SK-N-SH (cell line): ENCODE measurements at regions not wholly inside any gene's neighbourhood (a gene's known extent, or its start where the extent isn't known, plus 50 kb on each side); places are given as distances from the start of the nearest gene placed in this dataset.
A peak's percentile ranks its signal among the peaks of the same experiment; 100 is the strongest.

Experiments
- CTCF ChIA-PET: fragments of 300-600, 350-600 bp; formaldehyde crosslinking; extraction: SDS; loops from one replicate; lab custom pipeline; 2021; lab: Yijun Ruan, JAX
- POLR2A ChIA-PET: fragments of 350-600 bp; sonication (Branson Sonifier 250); formaldehyde crosslinking; extraction: SDS; loops from one replicate; lab custom pipeline; 2020; ENCODE audit warnings: antibody characterized with exemption, inconsistent platforms; lab: Yijun Ruan, JAX
- DNase-seq: peaks from one replicate; pipeline ENCODE4 v3.0.0; 2012
- H2AFZ ChIP-seq: fragments of 200-600 bp; sonication (generic); 2 replicates; pipeline ENCODE4 v1.8.1; 2016; ENCODE audit warnings: antibody characterized with exemption, mild to moderate bottlenecking, low read depth
- H3F3A ChIP-seq: fragments of 200-600 bp; sonication (generic); replicated peaks from 2 replicates; pipeline ENCODE3; 2016; ENCODE audit warnings: antibody characterized with exemption, mild to moderate bottlenecking; ENCODE audit not compliant: insufficient read depth
- H3K27ac ChIP-seq, 2 experiments: fragments of 200-500 bp in 1 of 2; fragments of 200-600 bp in 1 of 2; sonication (Bioruptor generic) in 1 of 2; sonication (generic), shearing (Covaris generic) in 1 of 2; 2 replicates each; pipeline versions ENCODE4 v1.5.1 to v1.6.1; 2014 to 2016; ENCODE audit warnings: low read depth in 2 of 2, inconsistent platforms in 1 of 2, low read length in 1 of 2, mild to moderate bottlenecking in 1 of 2, mixed read lengths in 1 of 2
- H3K27me3 ChIP-seq: fragments of 200-600 bp; sonication (generic), shearing (Covaris generic); 2 replicates; pipeline ENCODE4 v1.6.1; 2016; ENCODE audit warnings: mixed run types; ENCODE audit not compliant: insufficient read depth
- H3K36me3 ChIP-seq, 2 experiments: fragments of 200-500 bp in 1 of 2; fragments of 200-600 bp in 1 of 2; sonication (Bioruptor generic) in 1 of 2; sonication (generic) in 1 of 2; replicated peaks in 1 of 2; 2 replicates each; pipeline versions ENCODE3 to v1.5.1; 2014 to 2016; ENCODE audit warnings: low read length in 1 of 2, mild to moderate bottlenecking in 1 of 2; ENCODE audit not compliant: insufficient read depth in 2 of 2, control insufficient read depth in 1 of 2
- H3K4me1 ChIP-seq, 2 experiments: fragments of 200-500 bp in 1 of 2; fragments of 200-600 bp in 1 of 2; sonication (Bioruptor generic) in 1 of 2; sonication (generic), shearing (Covaris generic) in 1 of 2; 2 replicates each; pipeline versions ENCODE4 v1.5.1 to v1.6.1; 2014 to 2016; ENCODE audit warnings: low read depth in 1 of 2, low read length in 1 of 2, mixed run types in 1 of 2; ENCODE audit not compliant: insufficient read depth in 2 of 2, control insufficient read depth in 1 of 2
- H3K4me2 ChIP-seq: fragments of 200-600 bp; sonication (generic), shearing (Covaris generic); 2 replicates; pipeline ENCODE4 v1.6.1; 2017; ENCODE audit warnings: mixed run types
- H3K4me3 ChIP-seq, 2 experiments: fragments of 200-500 bp in 1 of 2; fragments of 200-600 bp in 1 of 2; sonication (Bioruptor generic) in 1 of 2; sonication (generic), shearing (Covaris generic) in 1 of 2; 2 replicates each; pipeline versions ENCODE4 v1.5.1 to v1.8.1; 2014 to 2016; ENCODE audit warnings: low read depth in 2 of 2, inconsistent platforms in 1 of 2, low read length in 1 of 2, mild to moderate bottlenecking in 1 of 2, mixed read lengths in 1 of 2, moderate library complexity in 1 of 2
- H3K79me2 ChIP-seq: fragments of 200-600 bp; sonication (generic); 2 replicates; pipeline ENCODE4 v1.8.1; 2017; ENCODE audit warnings: mild to moderate bottlenecking; ENCODE audit not compliant: insufficient read depth
- H3K9ac ChIP-seq: fragments of 200-600 bp; sonication (generic); 2 replicates; pipeline ENCODE4 v1.6.1; 2017; ENCODE audit warnings: mixed run types
- H3K9me2 ChIP-seq: fragments of 200-600 bp; sonication (generic); 2 replicates; pipeline ENCODE4 v1.6.1; 2017; ENCODE audit warnings: mixed run types
- H3K9me3 ChIP-seq: fragments of 200-600 bp; sonication (generic); 2 replicates; pipeline ENCODE4 v1.6.1; 2017; ENCODE audit warnings: mixed run types, mild to moderate bottlenecking, moderate library complexity
- H4K20me1 ChIP-seq: fragments of 200-600 bp; sonication (generic); 2 replicates; pipeline ENCODE4 v1.6.1; 2017; ENCODE audit warnings: mild to moderate bottlenecking, mixed run types; ENCODE audit not compliant: insufficient read depth
- CHD2 ChIP-seq: fragments of 150-350 bp; IDR thresholded peaks from 2 replicates; pipeline ENCODE4 v1.6.1; 2018; ENCODE audit warnings: low read length; ENCODE audit not compliant: partially characterized antibody
- CTCF ChIP-seq: fragments of 200-600 bp; sonication (generic); IDR thresholded peaks from 2 replicates; pipeline ENCODE4 v1.6.1; 2017; ENCODE audit warnings: antibody characterized with exemption, mild to moderate bottlenecking, moderate library complexity
- ELF1 ChIP-seq: IDR thresholded peaks from 2 replicates; pipeline ENCODE4 v1.4.0; 2012
- EZH2phosphoT487 ChIP-seq: fragments of 200-600 bp; sonication (generic); IDR thresholded peaks from 2 replicates; pipeline ENCODE4 v1.6.1; 2017; ENCODE audit warnings: low read depth, mixed run types, mild to moderate bottlenecking, antibody characterized with exemption, moderate library complexity, borderline replicate concordance
- FOSL2 ChIP-seq: IDR thresholded peaks from 2 replicates; pipeline ENCODE4 v1.4.0; 2012; ENCODE audit warnings: low read depth, mild to moderate bottlenecking, moderate library complexity, borderline replicate concordance
- FOXJ3 ChIP-seq: sonication (generic); formaldehyde crosslinking; IDR thresholded peaks from 2 replicates; pipeline ENCODE4 v1.5.1; 2020; ENCODE audit warnings: mild to moderate bottlenecking, missing genetic modification reagents
- FOXM1 ChIP-seq: IDR thresholded peaks from 2 replicates; pipeline ENCODE4 v1.4.0; 2012; ENCODE audit warnings: low read depth, mild to moderate bottlenecking
- GABPA ChIP-seq: IDR thresholded peaks from 2 replicates; pipeline ENCODE4 v1.4.0; 2012; ENCODE audit warnings: low read depth, mild to moderate bottlenecking
- GATA2 ChIP-seq: sonication (generic); formaldehyde crosslinking; IDR thresholded peaks from 2 replicates; pipeline ENCODE4 v1.5.0; 2020; ENCODE audit warnings: mild to moderate bottlenecking, missing genetic modification reagents
- JUND ChIP-seq: IDR thresholded peaks from 2 replicates; pipeline ENCODE4 v1.4.0; 2012
- MEF2A ChIP-seq: IDR thresholded peaks from 2 replicates; pipeline ENCODE4 v1.4.0; 2012; ENCODE audit warnings: low read depth, borderline replicate concordance
- MXI1 ChIP-seq: IDR thresholded peaks from 2 replicates; pipeline ENCODE4 v1.6.1; 2012; ENCODE audit warnings: mild to moderate bottlenecking, low read depth, low read length, improper control_type of control experiment
- NFIC ChIP-seq: IDR thresholded peaks from 2 replicates; pipeline ENCODE4 v1.4.0; 2012; ENCODE audit warnings: borderline replicate concordance
- NRF1 ChIP-seq: IDR thresholded peaks from 2 replicates; pipeline ENCODE4 v1.6.1; 2012; ENCODE audit warnings: low read depth, mild to moderate bottlenecking, low read length
- POLR2AphosphoS5 ChIP-seq: IDR thresholded peaks from 2 replicates; pipeline ENCODE4 v1.6.1; 2012; ENCODE audit warnings: low read depth, low read length
- RCOR1 ChIP-seq: fragments of 150-350 bp; IDR thresholded peaks from 2 replicates; pipeline ENCODE4 v1.6.1; 2017; ENCODE audit warnings: antibody characterized with exemption, low read length
- RFX5 ChIP-seq: IDR thresholded peaks from 2 replicates; pipeline ENCODE4 v1.6.1; 2012; ENCODE audit warnings: mild to moderate bottlenecking, improper control_type of control experiment, low read length
- RXRA ChIP-seq: IDR thresholded peaks from 2 replicates; pipeline ENCODE4 v1.4.0; 2012; ENCODE audit warnings: low read depth, mild to moderate bottlenecking, borderline replicate concordance
- SIN3A ChIP-seq: IDR thresholded peaks from 2 replicates; pipeline ENCODE4 v1.6.1; 2012; ENCODE audit warnings: low read depth, mild to moderate bottlenecking, low read length, moderate library complexity, borderline replicate concordance
- SMC3 ChIP-seq: IDR thresholded peaks from 2 replicates; pipeline ENCODE4 v1.6.1; 2012; ENCODE audit warnings: low read depth, low read length, improper control_type of control experiment
- TAF1 ChIP-seq: IDR thresholded peaks from 2 replicates; pipeline ENCODE4 v1.6.1; 2012; ENCODE audit warnings: low read depth, mild to moderate bottlenecking, low read length, moderate library complexity, borderline replicate concordance
- TCF12 ChIP-seq: IDR thresholded peaks from 2 replicates; pipeline ENCODE4 v1.4.0; 2012
- TEAD4 ChIP-seq: IDR thresholded peaks from 2 replicates; pipeline ENCODE4 v1.4.0; 2012; ENCODE audit warnings: mild to moderate bottlenecking, borderline replicate concordance; ENCODE audit not compliant: insufficient read depth
- USF1 ChIP-seq: IDR thresholded peaks from 2 replicates; pipeline ENCODE4 v1.4.0; 2012; ENCODE audit warnings: low read depth, borderline replicate concordance
- YY1 ChIP-seq: IDR thresholded peaks from 2 replicates; pipeline ENCODE4 v1.4.0; 2012; ENCODE audit warnings: low read depth, mild to moderate bottlenecking
- ZBTB33 ChIP-seq: IDR thresholded peaks from 2 replicates; pipeline ENCODE4 v1.4.0; 2012; ENCODE audit warnings: low read depth, borderline replicate concordance
- TF ChIP-seq, protein P1 (sequence below): fragments of 150-350 bp; IDR thresholded peaks from 2 replicates; pipeline ENCODE4 v1.6.1; 2017; ENCODE audit warnings: antibody characterized with exemption, low read length, low read depth, borderline replicate concordance
- TF ChIP-seq, protein P2 (sequence below): IDR thresholded peaks from 2 replicates; pipeline ENCODE4; 2012
- TF ChIP-seq, protein P3 (sequence below): fragments of 150-350 bp; IDR thresholded peaks from 2 replicates; pipeline ENCODE4 v1.6.1; 2016; ENCODE audit warnings: mild to moderate bottlenecking, low read depth, low read length
- TF ChIP-seq, protein P4 (sequence below): IDR thresholded peaks from 2 replicates; pipeline ENCODE4 v1.4.0; 2012; ENCODE audit warnings: low read depth

GRCh38 chr10:33643042-33643441 is 308.6 kb upstream of the NRP1 start:
- Histone ChIP-seq H3K79me2 (no peaks in the 10 kb centered on the region), H2AFZ (no peak overlapping the region), H3K36me3 (no peaks in the 10 kb centered on the region), H4K20me1 (no peaks in the 10 kb centered on the region), H3K9me2 (no peaks in the 10 kb centered on the region), H3K9me3 (no peaks in the 10 kb centered on the region), H3K27ac (peak overlapping the region in 1 of 2 experiments; percentile 17; a peak in 1 of 4 replicates), H3K4me3 (no peak overlapping the region), H3F3A (no peaks in the 10 kb centered on the region), H3K9ac (no peak overlapping the region), H3K4me2 (no peak overlapping the region), H3K4me1 (peaks cover 0 to 5% of the 10 kb centered on the region in 2 experiments; a peak in 2 of 4 replicates), H3K27me3 (no peaks in the 10 kb centered on the region)
- ChIA-PET POLR2A (no interaction called here), CTCF (no interaction called here)
- no peak for DNase-seq
- TF ChIP-seq RXRA, result 0 out of 2 replicates have a peak, but pooled peaks have one; percentile 12
- TF ChIP-seq FOXM1, result no peak
- TF ChIP-seq JUND, result peak; percentile 55
- no peak for TF ChIP-seq GABPA
- TF ChIP-seq MXI1, result no peak
- peak; percentile 80 for TF ChIP-seq FOSL2
- TF ChIP-seq EZH2phosphoT487, result no peak
- no peak for TF ChIP-seq CHD2
- TF ChIP-seq, protein P1, sequence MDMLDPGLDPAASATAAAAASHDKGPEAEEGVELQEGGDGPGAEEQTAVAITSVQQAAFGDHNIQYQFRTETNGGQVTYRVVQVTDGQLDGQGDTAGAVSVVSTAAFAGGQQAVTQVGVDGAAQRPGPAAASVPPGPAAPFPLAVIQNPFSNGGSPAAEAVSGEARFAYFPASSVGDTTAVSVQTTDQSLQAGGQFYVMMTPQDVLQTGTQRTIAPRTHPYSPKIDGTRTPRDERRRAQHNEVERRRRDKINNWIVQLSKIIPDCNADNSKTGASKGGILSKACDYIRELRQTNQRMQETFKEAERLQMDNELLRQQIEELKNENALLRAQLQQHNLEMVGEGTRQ, result no peak
- no peak for TF ChIP-seq SIN3A
- TF ChIP-seq, protein P2, sequence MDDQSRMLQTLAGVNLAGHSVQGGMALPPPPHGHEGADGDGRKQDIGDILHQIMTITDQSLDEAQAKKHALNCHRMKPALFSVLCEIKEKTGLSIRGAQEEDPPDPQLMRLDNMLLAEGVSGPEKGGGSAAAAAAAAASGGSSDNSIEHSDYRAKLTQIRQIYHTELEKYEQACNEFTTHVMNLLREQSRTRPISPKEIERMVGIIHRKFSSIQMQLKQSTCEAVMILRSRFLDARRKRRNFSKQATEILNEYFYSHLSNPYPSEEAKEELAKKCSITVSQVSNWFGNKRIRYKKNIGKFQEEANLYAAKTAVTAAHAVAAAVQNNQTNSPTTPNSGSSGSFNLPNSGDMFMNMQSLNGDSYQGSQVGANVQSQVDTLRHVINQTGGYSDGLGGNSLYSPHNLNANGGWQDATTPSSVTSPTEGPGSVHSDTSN, result peak; percentile 59
- TF ChIP-seq RFX5, result no peak
- no peak for TF ChIP-seq USF1
- TF ChIP-seq TAF1, result no peak
- TF ChIP-seq ELF1, result no peak
- TF ChIP-seq TCF12, result peak; percentile 51
- no peak for TF ChIP-seq CTCF
- TF ChIP-seq TEAD4, result no peak
- no peak for TF ChIP-seq RCOR1
- TF ChIP-seq, protein P3, sequence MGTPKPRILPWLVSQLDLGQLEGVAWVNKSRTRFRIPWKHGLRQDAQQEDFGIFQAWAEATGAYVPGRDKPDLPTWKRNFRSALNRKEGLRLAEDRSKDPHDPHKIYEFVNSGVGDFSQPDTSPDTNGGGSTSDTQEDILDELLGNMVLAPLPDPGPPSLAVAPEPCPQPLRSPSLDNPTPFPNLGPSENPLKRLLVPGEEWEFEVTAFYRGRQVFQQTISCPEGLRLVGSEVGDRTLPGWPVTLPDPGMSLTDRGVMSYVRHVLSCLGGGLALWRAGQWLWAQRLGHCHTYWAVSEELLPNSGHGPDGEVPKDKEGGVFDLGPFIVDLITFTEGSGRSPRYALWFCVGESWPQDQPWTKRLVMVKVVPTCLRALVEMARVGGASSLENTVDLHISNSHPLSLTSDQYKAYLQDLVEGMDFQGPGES, result no peak
- no peak for TF ChIP-seq SMC3
- TF ChIP-seq GATA2, result no peak
- no peak for TF ChIP-seq FOXJ3 (CRISPR knock-in tag)
- no peak for TF ChIP-seq MEF2A
- TF ChIP-seq NRF1, result no peak
- TF ChIP-seq NFIC, result no peak
- TF ChIP-seq, protein P4, sequence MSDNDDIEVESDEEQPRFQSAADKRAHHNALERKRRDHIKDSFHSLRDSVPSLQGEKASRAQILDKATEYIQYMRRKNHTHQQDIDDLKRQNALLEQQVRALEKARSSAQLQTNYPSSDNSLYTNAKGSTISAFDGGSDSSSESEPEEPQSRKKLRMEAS, result no peak
- TF ChIP-seq POLR2AphosphoS5, result no peak
- no peak for TF ChIP-seq YY1
- TF ChIP-seq ZBTB33, result no peak
